ENCODE measurements at regions not wholly inside any gene's neighbourhood (a gene's known extent, or its start where the extent isn't known, plus 50 kb on each side); places are given as distances from the start of the nearest gene placed in this dataset.

GRCh38 chr6:165013701-165014100 lies 295.7 kb downstream of the C6orf118 start:
- no peak overlapping the region for H3K4me2 ChIP-seq (ENCODE audit: low read depth, low read length)

More at GRCh38 chr6:165013701-165014100, 295.7 kb downstream of the C6orf118 start:
- no CpG with 5 or more reads among the region's 3 CpGs for WGBS, 2 experiments (ENCODE audit: extremely low coverage in 2 of 2, insufficient read length in 1 of 2)
- H2BK15ac ChIP-seq (ENCODE audit: low read depth, low read length): no peak overlapping the region
- intact Hi-C loops (cut with micrococcal nuclease): no loop called here
- TF ChIP-seq USF2 (IDR thresholded peaks at IDR 0.05; ENCODE audit: low read depth, low read length): no peak
- TF ChIP-seq MAZ (IDR thresholded peaks at IDR 0.05; ENCODE audit: borderline replicate concordance, low read depth, low read length): no peak
- TF ChIP-seq POLR2A (IDR thresholded peaks at IDR 0.05; ENCODE audit: low read depth, low read length): no peak
- TF ChIP-seq RAD21 (IDR thresholded peaks at IDR 0.05; ENCODE audit: low read length): no peak
- TF ChIP-seq BHLHE40 (IDR thresholded peaks at IDR 0.05; ENCODE audit: low read depth, low read length): no peak
- no peak overlapping the region for H3K9ac ChIP-seq (ENCODE audit: low read depth, low read length)
- no peak overlapping the region for H3K18ac ChIP-seq (ENCODE audit: low read depth, low read length)
- no peak overlapping the region for H3K27ac ChIP-seq (ENCODE audit: insufficient read depth, low read length)
- H3K9me3 ChIP-seq (ENCODE audit: control insufficient read depth, insufficient read depth, low read length): peaks cover 5% of the 10 kb centered on the region; the same call in 1 of the 2 replicates
- no peak overlapping the region for H2BK20ac ChIP-seq (ENCODE audit: low read depth, low read length)
- H4K91ac ChIP-seq (ENCODE audit: insufficient read depth, low read depth, low read length): no peak overlapping the region
- ATAC-seq (ENCODE audit: low read depth) (peak; percentile 31; the same call in 1 of the 2 replicates), DNase-seq (no peak)
- no peak overlapping the region for H2BK5ac ChIP-seq (ENCODE audit: low read depth, low read length, poor library complexity, severe bottlenecking)
- H4K8ac ChIP-seq (ENCODE audit: low read depth in 2 of 2, low read length in 2 of 2): no peak overlapping the region
- H2AK9ac ChIP-seq (replicated peaks; ENCODE audit: low read depth, low read length, poor library complexity): no peak overlapping the region
- H2AFZ ChIP-seq (replicated peaks; ENCODE audit: low read length, poor library complexity): no peak overlapping the region
- no peak overlapping the region for H3K4ac ChIP-seq (ENCODE audit: low read depth, low read length)
- no peak overlapping the region for H3K23ac ChIP-seq (ENCODE audit: low read depth, low read length)
- no peaks in the 10 kb centered on the region for H3K4me1 ChIP-seq (ENCODE audit: control insufficient read depth, insufficient read depth, low read length)
- POLR2A ChIA-PET (ENCODE audit: unreplicated experiment): no interaction called here
- no peaks in the 10 kb centered on the region for H4K20me1 ChIP-seq (ENCODE audit: insufficient read depth, low read length)
- CTCF ChIA-PET: no interaction called here
- no peak overlapping the region for H3K4me3 ChIP-seq (ENCODE audit: insufficient read depth, low read depth, low read length)
- H3K14ac ChIP-seq (replicated peaks; ENCODE audit: low read depth, low read length): no peak overlapping the region
- H2AK5ac ChIP-seq (ENCODE audit: low read depth, low read length): no peak overlapping the region
- H3K56ac ChIP-seq (ENCODE audit: extremely low read depth, insufficient read depth, low read length): no peak overlapping the region
- no TSS peak for BruUV-seq (replicated peaks)
- no peaks in the 10 kb centered on the region for H3K9me1 ChIP-seq (ENCODE audit: insufficient read depth, low read length)
- no peak overlapping the region for H2BK120ac ChIP-seq (ENCODE audit: low read depth, low read length)
- no peak overlapping the region for H4K5ac ChIP-seq (ENCODE audit: low read depth, low read length)
- no peaks in the 10 kb centered on the region for H3K27me3 ChIP-seq (ENCODE audit: control insufficient read depth, insufficient read depth, low read length)
- H3K79me1 ChIP-seq (ENCODE audit: low read depth in 1 of 2, low read length in 2 of 2): no peaks in the 10 kb centered on the region
- dilution Hi-C loops (cut with HindIII; ENCODE audit: low sequenced_read_pairs, unreplicated experiment): no loop called here
- in situ Hi-C loops (cut with MboI; ENCODE audit: low sequenced_read_pairs): no loop called here
- no peaks in the 10 kb centered on the region for H3K36me3 ChIP-seq (ENCODE audit: control insufficient read depth, insufficient read depth, low read length)

Measured in IMR-90 (cell line).